Liver (tissue), 7 donors: ENCODE measurements at regions not wholly inside any gene's neighbourhood (a gene's known extent, or its start where the extent isn't known, plus 50 kb on each side); places are given as distances from the start of the nearest gene placed in this dataset.

ENCODE experiments used
- DNase-seq: peaks from one replicate; pipeline ENCODE4 v3.0.0-alpha.2; 2017; ENCODE audit warnings: low spot score
- H3K27ac ChIP-seq, 2 donors: one replicate each; pipeline ENCODE4 v1.7.0; 2013; ENCODE audit warnings: inconsistent platforms in 2 of 2, low read length in 2 of 2, control low read depth in 1 of 2, low read depth in 1 of 2, mild to moderate bottlenecking in 1 of 2
- H3K27me3 ChIP-seq, 4 donors: one replicate each; pipeline versions ENCODE4 v1.6.1 to v1.7.0; 2013; ENCODE audit warnings: low read length in 3 of 4, inconsistent platforms in 1 of 4, mild to moderate bottlenecking in 1 of 4, moderate library complexity in 1 of 4; ENCODE audit not compliant: control insufficient read depth in 4 of 4, insufficient read depth in 4 of 4
- H3K36me3 ChIP-seq, 4 donors: one replicate each; pipeline versions ENCODE4 v1.6.1 to v1.7.0; 2013; ENCODE audit warnings: low read length in 3 of 4, mild to moderate bottlenecking in 3 of 4, low read depth in 1 of 4, moderate library complexity in 1 of 4; ENCODE audit not compliant: control insufficient read depth in 4 of 4, insufficient read depth in 3 of 4
- H3K4me1 ChIP-seq, 4 donors: one replicate each; pipeline versions ENCODE4 v1.6.1 to v1.7.0; 2013; ENCODE audit warnings: low read length in 3 of 4, mild to moderate bottlenecking in 3 of 4, moderate library complexity in 1 of 4; ENCODE audit not compliant: control insufficient read depth in 4 of 4, insufficient read depth in 4 of 4
- H3K4me3 ChIP-seq, 3 donors: one replicate each; pipeline versions ENCODE4 v1.6.1 to v1.7.0; 2013; ENCODE audit warnings: low read length in 3 of 3, control low read depth in 1 of 3, low read depth in 1 of 3, mild to moderate bottlenecking in 1 of 3
- H3K9ac ChIP-seq, 2 donors: one replicate each; pipeline ENCODE4 v1.7.0; 2013; ENCODE audit warnings: low read length in 2 of 2, mild to moderate bottlenecking in 2 of 2, moderate library complexity in 2 of 2, control low read depth in 1 of 2, low read depth in 1 of 2
- H3K9me3 ChIP-seq, 4 donors: one replicate each; pipeline versions ENCODE4 v1.6.1 to v1.7.0; 2013; ENCODE audit warnings: low read length in 3 of 4; ENCODE audit not compliant: control insufficient read depth in 4 of 4
- EGR1 ChIP-seq, 2 donors: IDR thresholded peaks; 2 replicates each; pipeline ENCODE4 v1.6.1; 2016 to 2018; ENCODE audit warnings: antibody characterized with exemption in 2 of 2, low read depth in 2 of 2
- FOXA1 ChIP-seq: IDR thresholded peaks from 2 replicates; pipeline ENCODE4 v1.6.1; 2016; ENCODE audit warnings: antibody characterized with exemption
- FOXA2 ChIP-seq: IDR thresholded peaks from 2 replicates; pipeline ENCODE4 v1.6.1; 2016; ENCODE audit warnings: antibody characterized with exemption
- GABPA ChIP-seq, 2 donors: IDR thresholded peaks in 1 of 2; conservative IDR thresholded peaks in 1 of 2; 2 replicates each; pipeline ENCODE4 v1.6.1; 2016; ENCODE audit warnings: antibody characterized with exemption in 2 of 2, mild to moderate bottlenecking in 1 of 2, moderate library complexity in 1 of 2
- HNF4A ChIP-seq, 2 donors: conservative IDR thresholded peaks; 2 replicates each; pipeline ENCODE4 v1.6.1; 2016; ENCODE audit warnings: antibody characterized with exemption in 2 of 2, mild to moderate bottlenecking in 2 of 2
- HNF4G ChIP-seq: IDR thresholded peaks from 2 replicates; pipeline ENCODE4 v1.6.1; 2016; ENCODE audit warnings: antibody characterized with exemption
- JUND ChIP-seq, 2 donors: IDR thresholded peaks; 2 replicates each; pipeline ENCODE4 v1.6.1; 2016; ENCODE audit warnings: antibody characterized with exemption in 2 of 2
- MAX ChIP-seq: IDR thresholded peaks from 2 replicates; pipeline ENCODE4 v1.6.1; 2016; ENCODE audit warnings: antibody characterized with exemption
- NR2F2 ChIP-seq: IDR thresholded peaks from 2 replicates; pipeline ENCODE4 v1.6.1; 2016; ENCODE audit warnings: antibody characterized with exemption
- RAD21 ChIP-seq, 2 donors: IDR thresholded peaks; 2 replicates each; pipeline ENCODE4 v1.6.1; 2016; ENCODE audit warnings: antibody characterized with exemption in 2 of 2, mild to moderate bottlenecking in 2 of 2
- REST ChIP-seq: IDR thresholded peaks from 2 replicates; pipeline ENCODE4 v1.6.1; 2016; ENCODE audit warnings: antibody characterized with exemption, mild to moderate bottlenecking
- RXRA ChIP-seq, 2 donors: IDR thresholded peaks; 2 replicates each; pipeline ENCODE4 v1.6.1; 2017 to 2018; ENCODE audit warnings: antibody characterized with exemption in 2 of 2, mild to moderate bottlenecking in 1 of 2
- SP1 ChIP-seq: IDR thresholded peaks from 2 replicates; pipeline ENCODE4 v1.6.1; 2018; ENCODE audit warnings: antibody characterized with exemption, mild to moderate bottlenecking
- TAF1 ChIP-seq: conservative IDR thresholded peaks from 2 replicates; pipeline ENCODE4 v1.6.1; 2016; ENCODE audit warnings: antibody characterized with exemption, mild to moderate bottlenecking
- YY1 ChIP-seq: IDR thresholded peaks from 2 replicates; pipeline ENCODE4 v1.6.1; 2016; ENCODE audit warnings: antibody characterized with exemption, mild to moderate bottlenecking
- WGBS: extraction: QIAGEN DNeasy Blood & Tissue Kit; methylation state at CpG from one replicate; pipeline ENCODE4 v1.1.7; 2013; 5-methylcytosine and 5-hydroxymethylcytosine counted together
- TF ChIP-seq, protein P1 (sequence below): IDR thresholded peaks from 2 replicates; pipeline ENCODE4 v1.6.1; 2016; ENCODE audit warnings: antibody characterized with exemption
- TF ChIP-seq, protein P2 (sequence below): IDR thresholded peaks from 2 replicates; pipeline ENCODE4 v1.6.1; 2016; ENCODE audit warnings: antibody characterized with exemption
- donor health status: healthy.
- donor health status: healthy.
- donor health status: healthy.
- donor health status: healthy.

DNA sequence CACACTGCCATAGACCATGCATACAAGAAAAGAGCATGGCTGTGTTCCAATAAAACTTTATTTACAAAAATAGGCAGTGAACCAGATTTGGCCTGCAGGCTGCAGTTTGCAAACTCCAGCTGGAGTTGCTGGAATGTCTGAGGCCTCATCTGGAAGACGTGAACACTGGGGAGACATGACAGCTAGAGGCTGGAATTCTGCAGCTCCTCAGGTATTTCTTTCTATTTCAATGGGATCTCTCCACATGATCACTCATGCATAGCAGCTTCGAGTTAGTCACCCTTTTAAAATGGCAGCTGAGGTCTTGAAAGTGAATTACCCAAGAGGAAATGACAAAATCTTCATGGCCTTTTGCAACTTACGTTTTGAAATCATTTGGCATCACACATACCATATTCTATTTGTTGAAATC is 52.6 kb upstream of the BET1 start:
- 57% methylated on average over 3 of the region's 3 CpGs for WGBS
- Histone ChIP-seq H3K4me3 (no peak overlapping the region), H3K9ac (no peak overlapping the region), H3K36me3 (no peaks in the 10 kb centered on the region), H3K9me3 (peaks cover 0 to 7% (median 2%) of the 10 kb centered on the region in 4 donors), H3K4me1 (peaks cover 0 to 6% (median 2%) of the 10 kb centered on the region in 4 donors), H3K27ac (no peak overlapping the region), H3K27me3 (peaks cover 0 to 4% (median 1%) of the 10 kb centered on the region in 4 donors)
- no peak for TF ChIP-seq FOXA2
- TF ChIP-seq MAX = no peak
- TF ChIP-seq SP1 = no peak
- TF ChIP-seq EGR1 (IDR thresholded peaks at IDR 0.05; ENCODE audit: low read depth in 2 of 2) = no peak
- no peak for TF ChIP-seq JUND (IDR thresholded peaks at IDR 0.05)
- no peak for TF ChIP-seq FOXA1
- no peak for TF ChIP-seq RXRA (IDR thresholded peaks at IDR 0.05)
- TF ChIP-seq, protein P1, sequence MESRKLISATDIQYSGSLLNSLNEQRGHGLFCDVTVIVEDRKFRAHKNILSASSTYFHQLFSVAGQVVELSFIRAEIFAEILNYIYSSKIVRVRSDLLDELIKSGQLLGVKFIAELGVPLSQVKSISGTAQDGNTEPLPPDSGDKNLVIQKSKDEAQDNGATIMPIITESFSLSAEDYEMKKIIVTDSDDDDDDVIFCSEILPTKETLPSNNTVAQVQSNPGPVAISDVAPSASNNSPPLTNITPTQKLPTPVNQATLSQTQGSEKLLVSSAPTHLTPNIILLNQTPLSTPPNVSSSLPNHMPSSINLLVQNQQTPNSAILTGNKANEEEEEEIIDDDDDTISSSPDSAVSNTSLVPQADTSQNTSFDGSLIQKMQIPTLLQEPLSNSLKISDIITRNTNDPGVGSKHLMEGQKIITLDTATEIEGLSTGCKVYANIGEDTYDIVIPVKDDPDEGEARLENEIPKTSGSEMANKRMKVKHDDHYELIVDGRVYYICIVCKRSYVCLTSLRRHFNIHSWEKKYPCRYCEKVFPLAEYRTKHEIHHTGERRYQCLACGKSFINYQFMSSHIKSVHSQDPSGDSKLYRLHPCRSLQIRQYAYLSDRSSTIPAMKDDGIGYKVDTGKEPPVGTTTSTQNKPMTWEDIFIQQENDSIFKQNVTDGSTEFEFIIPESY = no peak
- no peak for TF ChIP-seq GABPA (IDR thresholded peaks at IDR 0.05 in 1 of 2, conservative IDR thresholded peaks at IDR 0.05 in 1 of 2)
- no peak for TF ChIP-seq HNF4A (conservative IDR thresholded peaks at IDR 0.05)
- no peak for TF ChIP-seq REST
- no peak for TF ChIP-seq YY1
- TF ChIP-seq, protein P2, sequence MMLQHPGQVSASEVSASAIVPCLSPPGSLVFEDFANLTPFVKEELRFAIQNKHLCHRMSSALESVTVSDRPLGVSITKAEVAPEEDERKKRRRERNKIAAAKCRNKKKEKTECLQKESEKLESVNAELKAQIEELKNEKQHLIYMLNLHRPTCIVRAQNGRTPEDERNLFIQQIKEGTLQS = no peak
- no peak for TF ChIP-seq RAD21 (IDR thresholded peaks at IDR 0.05)
- no peak for TF ChIP-seq NR2F2
- TF ChIP-seq TAF1 = no peak
- TF ChIP-seq HNF4G = no peak
- DNase-seq = no peak

GRCh38 chr7:94057955-94058354 is 53.8 kb upstream of the BET1 start:
- H3K4me3 ChIP-seq = no peak overlapping the region
- WGBS = 86% methylated on average over 4 of the region's 4 CpGs
- H3K27ac ChIP-seq = no peak overlapping the region
- peaks cover 0 to 6% (median 2%) of the 10 kb centered on the region in 4 donors for H3K4me1 ChIP-seq
- TF ChIP-seq SP1 = no peak
- no peak for TF ChIP-seq YY1
- TF ChIP-seq TAF1 = no peak
- TF ChIP-seq FOXA1 = no peak
- no peak for TF ChIP-seq FOXA2
- no peak for TF ChIP-seq MAX
- TF ChIP-seq NR2F2 = no peak
- no peak for DNase-seq
- H3K27me3 ChIP-seq = peaks cover 0 to 4% (median 0%) of the 10 kb centered on the region in 4 donors
- H3K9me3 ChIP-seq = peaks cover 0 to 7% (median 2%) of the 10 kb centered on the region in 4 donors
- H3K36me3 ChIP-seq = no peaks in the 10 kb centered on the region
- no peak overlapping the region for H3K9ac ChIP-seq
